ENCODE measurements at regions not wholly inside any gene's neighbourhood (a gene's known extent, or its start where the extent isn't known, plus 50 kb on each side); places are given as distances from the start of the nearest gene placed in this dataset.
A peak's percentile ranks its signal among the peaks of the same experiment; 100 is the strongest.
"Not testable (repeated sequence)": the region's sequence is repeated elsewhere in the genome, so short reads cannot be mapped to it uniquely, and the experiment has no call there.

- no peak for DNase-seq
Observed at GRCh38 chr5:112472614-112473013, 53.5 kb upstream of the EPB41L4A start.

- no peak for DNase-seq
Observed at GRCh38 chr5:112473989-112474388, 54.9 kb upstream of the EPB41L4A start.

- no peak for DNase-seq
Observed at GRCh38 chr5:112475747-112476365, 56.8 kb upstream of the EPB41L4A start.

GRCh38 chr5:112479418-112479817, 60.3 kb upstream of the EPB41L4A start:
- no peak for DNase-seq

GRCh38 chr5:112480501-112480900, 61.4 kb upstream of the EPB41L4A start:
- no peak for DNase-seq

- no peak for DNase-seq
Observed at GRCh38 chr5:112483704-112484103, 64.6 kb upstream of the EPB41L4A start.

GRCh38 chr5:112485934-112486355, 66.9 kb upstream of the EPB41L4A start:
- no peak for DNase-seq

GRCh38 chr5:112491257-112491656, 72.2 kb upstream of the EPB41L4A start:
- no peak for DNase-seq

- DNase-seq = peak; percentile 38
Observed at GRCh38 chr5:112492291-112492690, 73.2 kb upstream of the EPB41L4A start.

GRCh38 chr5:112503749-112504501, 84.8 kb upstream of the EPB41L4A start:
- DNase-seq = not testable (repeated sequence)

GRCh38 chr5:112509097-112509496, 90.0 kb upstream of the EPB41L4A start:
- not testable (repeated sequence) for DNase-seq

- no peak for DNase-seq
Observed at GRCh38 chr5:112511920-112512319, 92.8 kb upstream of the EPB41L4A start.

GRCh38 chr5:112512901-112513300, 93.8 kb upstream of the EPB41L4A start:
- no peak for DNase-seq

GRCh38 chr5:112514111-112514510, 95.0 kb upstream of the EPB41L4A start:
- no peak for DNase-seq

GRCh38 chr5:112520474-112520873, 101.4 kb upstream of the EPB41L4A start:
- DNase-seq = not testable (repeated sequence)

GRCh38 chr5:112522891-112523673, 104.0 kb upstream of the EPB41L4A start:
- not testable (repeated sequence) for DNase-seq

- DNase-seq = not testable (repeated sequence)
Observed at GRCh38 chr5:112523674-112524263, 104.7 kb upstream of the EPB41L4A start.

GRCh38 chr5:112525217-112525616, 106.1 kb upstream of the EPB41L4A start:
- no peak for DNase-seq

- no peak for DNase-seq
Observed at GRCh38 chr5:112528928-112529327, 109.9 kb upstream of the EPB41L4A start.

GRCh38 chr5:112529525-112529924, 110.4 kb upstream of the EPB41L4A start:
- DNase-seq = no peak

GRCh38 chr5:112532654-112533360, 113.7 kb upstream of the EPB41L4A start:
- no peak for DNase-seq

GRCh38 chr5:112533362-112533761, 114.3 kb upstream of the EPB41L4A start:
- DNase-seq = no peak

Data from stimulated activated CD8-positive, alpha-beta memory T cell treated with anti-CD3 and anti-CD28 coated beads, Interleukin-4, amount 100 ng/mL, for 48 hours (primary cell).